Memory B cell (primary cell): ENCODE measurements at regions not wholly inside any gene's neighbourhood (a gene's known extent, or its start where the extent isn't known, plus 50 kb on each side); places are given as distances from the start of the nearest gene placed in this dataset.

Experiments
- ATAC-seq: fragments of 150-1000 bp; cut with Tn5 transposase; 2 replicates; pipeline ENCODE4 v1.10.0; 2021; ENCODE audit warnings: low read depth, mild to moderate bottlenecking, moderate library complexity
- DNase-seq, 2 donors: peaks; one replicate each; pipeline ENCODE4 v3.0.0; 2022; ENCODE audit warnings: low spot score in 2 of 2
- H3K27ac Mint-ChIP-seq: one replicate; pipeline ENCODE4 v1.8.0; 2022; ENCODE audit warnings: mild to moderate bottlenecking, moderate library complexity, mixed read lengths
- H3K27me3 Mint-ChIP-seq: one replicate; pipeline ENCODE4 v1.8.0; 2022; ENCODE audit warnings: mixed read lengths
- H3K36me3 Mint-ChIP-seq: one replicate; pipeline ENCODE4 v1.8.0; 2022; ENCODE audit warnings: mild to moderate bottlenecking, mixed read lengths
- H3K4me1 Mint-ChIP-seq: one replicate; pipeline ENCODE4 v1.8.0; 2022; ENCODE audit warnings: mixed read lengths
- H3K4me3 Mint-ChIP-seq: one replicate; pipeline ENCODE4 v1.8.0; 2022; ENCODE audit warnings: mild to moderate bottlenecking, moderate library complexity, mixed read lengths
- H3K9me3 Mint-ChIP-seq: one replicate; pipeline ENCODE4 v1.8.0; 2022; ENCODE audit warnings: mixed read lengths

GRCh38 chr10:112082120-112082519 lies 101.4 kb downstream of the GPAM start:
- Mint-ChIP-seq H3K36me3 (no peaks in the 10 kb centered on the region), H3K27me3 (peaks cover 7% of the 10 kb centered on the region), H3K4me1 (no peaks in the 10 kb centered on the region), H3K27ac (no peak overlapping the region), H3K4me3 (no peak overlapping the region), H3K9me3 (no peaks in the 10 kb centered on the region)
- ATAC-seq (no peak), DNase-seq (no peak)

DNA sequence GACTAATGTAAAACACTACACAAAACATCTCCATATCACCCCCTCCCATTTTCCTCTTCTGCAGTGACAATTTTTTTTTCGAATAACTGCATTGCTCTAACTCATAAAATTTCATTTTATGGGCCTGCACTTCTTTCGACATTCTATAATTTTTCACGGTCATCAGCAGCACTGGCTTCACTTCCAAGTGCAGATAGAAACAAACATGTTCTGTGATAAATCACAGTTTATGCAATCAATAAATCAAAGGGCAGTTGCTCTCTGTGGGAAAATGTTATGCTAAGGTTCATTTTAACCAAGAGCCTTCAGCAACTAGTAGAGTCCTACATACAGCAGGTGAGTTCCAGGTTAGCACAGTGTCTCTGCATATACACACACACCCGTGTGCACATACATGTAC lies 100.1 kb downstream of the GPAM start:
- H3K36me3 Mint-ChIP-seq: no peaks in the 10 kb centered on the region
- peaks cover 7% of the 10 kb centered on the region for H3K27me3 Mint-ChIP-seq
- ATAC-seq (no peak), DNase-seq (no peak)
- H3K4me3 Mint-ChIP-seq: no peak overlapping the region
- no peak overlapping the region for H3K27ac Mint-ChIP-seq
- no peaks in the 10 kb centered on the region for H3K4me1 Mint-ChIP-seq
- no peaks in the 10 kb centered on the region for H3K9me3 Mint-ChIP-seq

DNA sequence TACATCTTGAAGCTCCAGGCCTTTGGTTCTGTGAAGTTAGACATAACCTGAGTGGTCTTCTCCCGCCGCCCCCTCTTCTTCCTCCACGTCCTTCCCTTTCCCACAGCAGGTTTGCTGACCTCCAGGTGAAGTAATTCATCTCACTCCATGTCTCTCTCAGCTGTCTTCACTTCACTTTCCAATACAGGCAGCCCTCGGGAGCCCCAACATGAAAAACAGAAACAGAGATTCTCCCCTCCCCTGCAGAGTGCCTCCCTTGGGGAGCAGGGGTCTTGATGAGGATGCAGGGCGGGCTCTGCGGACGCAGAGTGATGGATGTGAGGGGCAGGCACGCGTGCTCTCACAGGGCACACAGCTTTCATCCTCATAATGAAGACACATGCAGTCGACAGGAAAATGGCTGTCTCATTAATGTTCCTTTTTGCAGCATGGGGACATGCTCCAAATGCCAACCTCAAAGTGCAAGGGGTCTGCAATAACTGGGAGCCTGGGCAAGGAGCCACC lies 95.6 kb downstream of the GPAM start:
- H3K27me3 Mint-ChIP-seq: peaks cover 7% of the 10 kb centered on the region
- no peak overlapping the region for H3K4me3 Mint-ChIP-seq
- DNase-seq (no peak), ATAC-seq (no peak)
- no peaks in the 10 kb centered on the region for H3K36me3 Mint-ChIP-seq
- no peak overlapping the region for H3K27ac Mint-ChIP-seq
- no peaks in the 10 kb centered on the region for H3K9me3 Mint-ChIP-seq
- no peaks in the 10 kb centered on the region for H3K4me1 Mint-ChIP-seq

DNA sequence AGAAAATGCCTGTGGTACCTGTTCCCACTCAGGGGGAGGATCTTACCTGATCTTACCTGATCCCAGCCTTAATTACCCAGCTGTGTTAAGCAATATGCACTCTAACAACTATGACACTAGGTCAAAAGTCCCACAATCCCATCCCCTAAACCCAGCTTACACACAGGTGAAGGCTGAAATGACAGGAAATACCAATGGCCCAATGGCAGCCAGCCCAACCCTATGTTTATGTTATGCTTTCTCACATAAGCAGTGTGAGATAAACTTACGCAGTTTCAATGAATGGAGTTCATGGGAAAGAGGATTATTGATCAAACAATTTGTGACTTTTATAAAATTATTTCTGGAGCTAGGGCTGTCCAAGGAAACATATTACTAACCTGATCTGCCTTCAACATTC lies 91.9 kb downstream of the GPAM start:
- DNase-seq: no peak
- H3K4me1 Mint-ChIP-seq: no peaks in the 10 kb centered on the region
- no peak overlapping the region for H3K27ac Mint-ChIP-seq
- ATAC-seq: no peak
- no peaks in the 10 kb centered on the region for H3K9me3 Mint-ChIP-seq
- H3K27me3 Mint-ChIP-seq: peaks cover 7% of the 10 kb centered on the region
- H3K36me3 Mint-ChIP-seq: no peaks in the 10 kb centered on the region
- no peak overlapping the region for H3K4me3 Mint-ChIP-seq

- H3K36me3 Mint-ChIP-seq: no peaks in the 10 kb centered on the region
- H3K9me3 Mint-ChIP-seq: no peaks in the 10 kb centered on the region
- H3K4me3 Mint-ChIP-seq: no peak overlapping the region
- H3K27me3 Mint-ChIP-seq: peaks cover 4% of the 10 kb centered on the region
- no peak overlapping the region for H3K27ac Mint-ChIP-seq
- ATAC-seq: no peak
- no peak for DNase-seq
- no peaks in the 10 kb centered on the region for H3K4me1 Mint-ChIP-seq
Observed at GRCh38 chr10:112092519-112092918, 91.0 kb downstream of the GPAM start.

GRCh38 chr10:112094984-112095383 lies 88.6 kb downstream of the GPAM start:
- Mint-ChIP-seq H3K4me1 (no peaks in the 10 kb centered on the region), H3K27ac (no peak overlapping the region), H3K9me3 (no peaks in the 10 kb centered on the region), H3K4me3 (no peak overlapping the region), H3K36me3 (no peaks in the 10 kb centered on the region), H3K27me3 (peaks cover 6% of the 10 kb centered on the region)
- DNase-seq (no peak), ATAC-seq (no peak)

DNA sequence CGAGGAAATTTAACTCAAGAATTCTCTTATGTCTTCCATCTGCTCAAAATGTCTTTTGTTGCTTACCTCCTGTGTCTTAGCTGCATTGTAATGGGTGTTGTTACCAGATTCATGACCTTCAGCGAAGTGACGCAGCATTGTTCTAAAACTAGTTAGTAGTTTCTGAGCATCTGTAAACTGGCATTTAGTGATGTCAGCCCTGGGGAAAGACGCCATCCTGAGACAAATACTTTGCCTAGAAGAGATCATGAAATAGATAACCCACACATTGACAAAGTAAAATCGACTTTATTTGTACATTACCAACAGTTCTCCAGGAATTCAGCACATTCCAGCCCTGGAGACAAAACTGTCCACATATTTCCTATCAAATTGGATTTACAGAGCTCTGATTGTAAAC lies 87.8 kb downstream of the GPAM start:
- H3K36me3 Mint-ChIP-seq: no peaks in the 10 kb centered on the region
- no peaks in the 10 kb centered on the region for H3K4me1 Mint-ChIP-seq
- H3K27ac Mint-ChIP-seq: no peak overlapping the region
- no peak overlapping the region for H3K4me3 Mint-ChIP-seq
- H3K27me3 Mint-ChIP-seq: peaks cover 6% of the 10 kb centered on the region
- DNase-seq (no peak), ATAC-seq (no peak)
- H3K9me3 Mint-ChIP-seq: no peaks in the 10 kb centered on the region

DNA sequence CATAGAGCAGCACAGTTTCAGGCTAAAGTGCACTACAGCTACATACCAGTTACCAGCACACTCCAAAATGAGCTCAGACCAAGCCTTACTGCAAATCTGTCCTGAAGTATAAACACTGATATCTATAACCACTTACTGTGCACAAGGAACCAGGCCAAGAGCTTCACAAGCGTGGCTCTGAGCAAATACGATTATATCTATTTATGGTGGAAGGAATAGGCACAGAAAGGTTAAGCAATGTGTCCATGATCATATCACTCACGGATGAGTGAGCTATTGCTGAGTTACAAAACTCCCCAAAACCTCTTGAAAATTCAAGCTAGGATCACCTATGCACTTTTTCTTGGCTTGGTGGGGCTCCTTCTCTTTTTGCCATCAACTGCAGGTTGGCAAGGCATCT lies 84.9 kb downstream of the GPAM start:
- ATAC-seq: no peak
- Mint-ChIP-seq H3K36me3 (no peaks in the 10 kb centered on the region), H3K9me3 (no peaks in the 10 kb centered on the region), H3K4me1 (no peaks in the 10 kb centered on the region), H3K4me3 (no peak overlapping the region), H3K27me3 (peaks cover 14% of the 10 kb centered on the region), H3K27ac (no peak overlapping the region)
- no peak for DNase-seq
